Body of pancreas (tissue), 4 donors: ENCODE measurements at regions not wholly inside any gene's neighbourhood (a gene's known extent, or its start where the extent isn't known, plus 50 kb on each side); places are given as distances from the start of the nearest gene placed in this dataset.

Experiments used
- POLR2A ChIP-seq, 3 donors: fragments of 450-650 bp; IDR thresholded peaks; one replicate each; pipeline ENCODE4 v1.6.1; 2016; ENCODE audit warnings: antibody characterized with exemption in 3 of 3, mild to moderate bottlenecking in 2 of 3
- TF ChIP-seq, protein P1 (sequence below), 7 experiments: fragments of 450-650 bp in 4 of 7; fragments of 200-600 bp in 3 of 7; sonication (generic) in 3 of 7; IDR thresholded peaks; one replicate each; pipeline ENCODE4 v1.5.1; 2016 to 2019; ENCODE audit warnings: antibody characterized with exemption in 7 of 7

GRCh38 chr7:88490874-88491273, 184.2 kb upstream of the STEAP4 start:
- TF ChIP-seq POLR2A (IDR thresholded peaks at IDR 0.05): no peak
- TF ChIP-seq, protein P1, sequence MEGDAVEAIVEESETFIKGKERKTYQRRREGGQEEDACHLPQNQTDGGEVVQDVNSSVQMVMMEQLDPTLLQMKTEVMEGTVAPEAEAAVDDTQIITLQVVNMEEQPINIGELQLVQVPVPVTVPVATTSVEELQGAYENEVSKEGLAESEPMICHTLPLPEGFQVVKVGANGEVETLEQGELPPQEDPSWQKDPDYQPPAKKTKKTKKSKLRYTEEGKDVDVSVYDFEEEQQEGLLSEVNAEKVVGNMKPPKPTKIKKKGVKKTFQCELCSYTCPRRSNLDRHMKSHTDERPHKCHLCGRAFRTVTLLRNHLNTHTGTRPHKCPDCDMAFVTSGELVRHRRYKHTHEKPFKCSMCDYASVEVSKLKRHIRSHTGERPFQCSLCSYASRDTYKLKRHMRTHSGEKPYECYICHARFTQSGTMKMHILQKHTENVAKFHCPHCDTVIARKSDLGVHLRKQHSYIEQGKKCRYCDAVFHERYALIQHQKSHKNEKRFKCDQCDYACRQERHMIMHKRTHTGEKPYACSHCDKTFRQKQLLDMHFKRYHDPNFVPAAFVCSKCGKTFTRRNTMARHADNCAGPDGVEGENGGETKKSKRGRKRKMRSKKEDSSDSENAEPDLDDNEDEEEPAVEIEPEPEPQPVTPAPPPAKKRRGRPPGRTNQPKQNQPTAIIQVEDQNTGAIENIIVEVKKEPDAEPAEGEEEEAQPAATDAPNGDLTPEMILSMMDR (IDR thresholded peaks at IDR 0.05): no peak
